Subcutaneous abdominal adipose tissue (tissue), 5 donors: ENCODE measurements at regions not wholly inside any gene's neighbourhood (a gene's known extent, or its start where the extent isn't known, plus 50 kb on each side); places are given as distances from the start of the nearest gene placed in this dataset.

Experiments used
- H3K27ac ChIP-seq: one replicate; pipeline ENCODE4 v1.7.0; 2013; ENCODE audit warnings: low read depth, mild to moderate bottlenecking, inconsistent platforms, low read length, moderate library complexity
- H3K27me3 ChIP-seq, 5 donors: one replicate each; pipeline ENCODE4 v1.7.0; 2013; ENCODE audit warnings: low read length in 5 of 5, inconsistent platforms in 1 of 5; ENCODE audit not compliant: control insufficient read depth in 5 of 5, insufficient read depth in 4 of 5
- H3K36me3 ChIP-seq, 5 donors: one replicate each; pipeline ENCODE4 v1.7.0; 2013; ENCODE audit warnings: low read length in 5 of 5; ENCODE audit not compliant: control insufficient read depth in 5 of 5, insufficient read depth in 5 of 5
- H3K4me1 ChIP-seq, 5 donors: one replicate each; pipeline ENCODE4 v1.7.0; 2013; ENCODE audit warnings: low read length in 5 of 5, mild to moderate bottlenecking in 3 of 5, moderate library complexity in 1 of 5; ENCODE audit not compliant: control insufficient read depth in 5 of 5, insufficient read depth in 5 of 5
- H3K4me3 ChIP-seq, 5 donors: one replicate each; pipeline ENCODE4 v1.7.0; 2013; ENCODE audit warnings: low read length in 5 of 5, low read depth in 1 of 5
- H3K9ac ChIP-seq, 5 donors: one replicate each; pipeline ENCODE4 v1.7.0; 2013; ENCODE audit warnings: low read length in 5 of 5, mild to moderate bottlenecking in 4 of 5, moderate library complexity in 3 of 5
- H3K9me3 ChIP-seq, 5 donors: one replicate each; pipeline ENCODE4 v1.7.0; 2013; ENCODE audit warnings: low read length in 5 of 5; ENCODE audit not compliant: control insufficient read depth in 5 of 5
- donor health status: healthy.
- donor health status: healthy.
- donor health status: healthy.
- donor health status: healthy.
- donor health status: healthy.

- Histone ChIP-seq H3K36me3 (no peaks in the 10 kb centered on the region), H3K4me3 (no peak overlapping the region), H3K9ac (no peak overlapping the region), H3K27me3 (no peaks in the 10 kb centered on the region), H3K27ac (no peak overlapping the region), H3K9me3 (no peaks in the 10 kb centered on the region), H3K4me1 (peaks cover 1 to 15% (median 10%) of the 10 kb centered on the region in 5 donors)
Observed at GRCh38 chr22:27443306-27443705, 358.2 kb downstream of the MN1 start.

GRCh38 chr22:27445881-27446280 is 355.7 kb downstream of the MN1 start:
- H3K36me3 ChIP-seq = no peaks in the 10 kb centered on the region
- H3K4me3 ChIP-seq = no peak overlapping the region
- no peak overlapping the region for H3K9ac ChIP-seq
- H3K27ac ChIP-seq = no peak overlapping the region
- H3K27me3 ChIP-seq = no peaks in the 10 kb centered on the region
- peaks cover 0 to 9% (median 3%) of the 10 kb centered on the region in 5 donors for H3K4me1 ChIP-seq
- peaks cover 0 to 7% (median 2%) of the 10 kb centered on the region in 5 donors for H3K9me3 ChIP-seq

- Histone ChIP-seq H3K9me3 (peaks cover 0 to 7% (median 2%) of the 10 kb centered on the region in 5 donors), H3K36me3 (no peaks in the 10 kb centered on the region), H3K4me1 (peaks cover 0 to 9% (median 3%) of the 10 kb centered on the region in 5 donors), H3K9ac (no peak overlapping the region), H3K4me3 (no peak overlapping the region), H3K27ac (no peak overlapping the region), H3K27me3 (no peaks in the 10 kb centered on the region)
Observed at GRCh38 chr22:27447289-27447688, 354.3 kb downstream of the MN1 start.

- peaks cover 0 to 7% (median 2%) of the 10 kb centered on the region in 5 donors for H3K9me3 ChIP-seq
- H3K4me1 ChIP-seq = no peaks in the 10 kb centered on the region
- H3K36me3 ChIP-seq = no peaks in the 10 kb centered on the region
Observed at GRCh38 chr22:27450448-27450847, 351.1 kb downstream of the MN1 start.

GRCh38 chr22:27452245-27452644 is 349.3 kb downstream of the MN1 start:
- H3K4me1 ChIP-seq = no peaks in the 10 kb centered on the region
- H3K27ac ChIP-seq = no peak overlapping the region
- H3K27me3 ChIP-seq = no peaks in the 10 kb centered on the region
- H3K9ac ChIP-seq = no peak overlapping the region
- no peaks in the 10 kb centered on the region for H3K36me3 ChIP-seq
- H3K4me3 ChIP-seq = no peak overlapping the region
- peaks cover 0 to 7% (median 2%) of the 10 kb centered on the region in 5 donors for H3K9me3 ChIP-seq

More at GRCh38 chr22:27450448-27450847, 351.1 kb downstream of the MN1 start:
- no peak overlapping the region for H3K4me3 ChIP-seq
- H3K27me3 ChIP-seq = no peaks in the 10 kb centered on the region
- no peak overlapping the region for H3K27ac ChIP-seq
- no peak overlapping the region for H3K9ac ChIP-seq

- H3K36me3 ChIP-seq = no peaks in the 10 kb centered on the region
- H3K4me1 ChIP-seq = no peaks in the 10 kb centered on the region
- no peak overlapping the region for H3K9ac ChIP-seq
- no peaks in the 10 kb centered on the region for H3K27me3 ChIP-seq
- no peak overlapping the region for H3K4me3 ChIP-seq
- peaks cover 0 to 7% (median 2%) of the 10 kb centered on the region in 5 donors for H3K9me3 ChIP-seq
- H3K27ac ChIP-seq = no peak overlapping the region
Observed at GRCh38 chr22:27452922-27453321, 348.6 kb downstream of the MN1 start.

- H3K9ac ChIP-seq = no peak overlapping the region
- no peaks in the 10 kb centered on the region for H3K36me3 ChIP-seq
- peaks cover 0 to 7% (median 2%) of the 10 kb centered on the region in 5 donors for H3K9me3 ChIP-seq
- no peaks in the 10 kb centered on the region for H3K4me1 ChIP-seq
- H3K27ac ChIP-seq = no peak overlapping the region
- H3K27me3 ChIP-seq = peaks cover 0 to 2% (median 0%) of the 10 kb centered on the region in 5 donors
- H3K4me3 ChIP-seq = no peak overlapping the region
Observed at GRCh38 chr22:27453725-27454124, 347.8 kb downstream of the MN1 start.

GRCh38 chr22:27454807-27455450 is 346.6 kb downstream of the MN1 start:
- H3K4me1 ChIP-seq = peaks cover under 1 to 3% (median 1%) of the 10 kb centered on the region in 5 donors
- H3K9ac ChIP-seq = no peak overlapping the region
- no peak overlapping the region for H3K27ac ChIP-seq
- H3K9me3 ChIP-seq = peaks cover 0 to 7% (median 2%) of the 10 kb centered on the region in 5 donors
- no peak overlapping the region for H3K4me3 ChIP-seq
- H3K27me3 ChIP-seq = peaks cover 0 to 7% (median 0%) of the 10 kb centered on the region in 5 donors
- H3K36me3 ChIP-seq = no peaks in the 10 kb centered on the region

GRCh38 chr22:27455526-27455925 is 346.0 kb downstream of the MN1 start:
- Histone ChIP-seq H3K4me1 (peaks cover 5 to 7% (median 6%) of the 10 kb centered on the region in 5 donors), H3K9me3 (peaks cover 0 to 3% (median 0%) of the 10 kb centered on the region in 5 donors), H3K9ac (no peak overlapping the region), H3K36me3 (no peaks in the 10 kb centered on the region), H3K27me3 (peaks cover 0 to 7% (median 0%) of the 10 kb centered on the region in 5 donors), H3K4me3 (no peak overlapping the region), H3K27ac (no peak overlapping the region)

- H3K4me3 ChIP-seq = no peak overlapping the region
- H3K4me1 ChIP-seq = peaks cover 5 to 18% (median 13%) of the 10 kb centered on the region in 5 donors
- no peak overlapping the region for H3K27ac ChIP-seq
- H3K36me3 ChIP-seq = no peaks in the 10 kb centered on the region
- no peaks in the 10 kb centered on the region for H3K9me3 ChIP-seq
- peaks cover 0 to 7% (median 0%) of the 10 kb centered on the region in 5 donors for H3K27me3 ChIP-seq
- H3K9ac ChIP-seq = no peak overlapping the region
Observed at GRCh38 chr22:27456696-27457503, 344.7 kb downstream of the MN1 start.
